ENCODE measurements at regions not wholly inside any gene's neighbourhood (a gene's known extent, or its start where the extent isn't known, plus 50 kb on each side); places are given as distances from the start of the nearest gene placed in this dataset.

- Histone ChIP-seq H4K5ac (ENCODE audit: insufficient read length, low read depth, low read length) (no peak overlapping the region), H2AK5ac (ENCODE audit: low read depth, low read length) (no peak overlapping the region), H3K79me2 (ENCODE audit: control insufficient read depth in 1 of 2, insufficient read depth in 2 of 2, low read length in 2 of 2) (no peaks in the 10 kb centered on the region), H3K18ac (ENCODE audit: extremely low read depth, low read length) (no peak overlapping the region), H2AFZ (ENCODE audit: low read length) (no peak overlapping the region), H3K4ac (replicated peaks; ENCODE audit: insufficient read length, low read depth, low read length) (no peak overlapping the region), H2BK15ac (ENCODE audit: low read length) (no peak overlapping the region), H3K56ac (replicated peaks; ENCODE audit: insufficient read length, low read depth, low read length) (no peak overlapping the region), H3K9ac (replicated peaks in 1 of 4; ENCODE audit: extremely low read depth in 1 of 4, low read depth in 3 of 4, low read length in 3 of 4) (no peak overlapping the region), H3K4me1 (replicated peaks in 1 of 4; ENCODE audit: control insufficient read depth in 3 of 4, insufficient read depth in 4 of 4, low read length in 3 of 4) (no peaks in the 10 kb centered on the region), H4K8ac (ENCODE audit: extremely low read depth, insufficient read depth, low read length) (no peak overlapping the region), H3K27ac (ENCODE audit: low read depth, low read length) (no peak overlapping the region), H3K14ac (ENCODE audit: insufficient read length) (no peak overlapping the region), H3K4me3 (ENCODE audit: extremely low read depth in 1 of 4, insufficient read depth in 2 of 4, low read depth in 3 of 4, low read length in 4 of 4) (no peak overlapping the region), H3K23ac (ENCODE audit: insufficient read length) (no peak overlapping the region), H2BK20ac (ENCODE audit: low read length) (no peak overlapping the region), H3K79me1 (ENCODE audit: low read depth, low read length) (no peaks in the 10 kb centered on the region), H2BK5ac (ENCODE audit: low read depth, low read length) (no peak overlapping the region), H2BK12ac (ENCODE audit: low read depth, low read length) (no peak overlapping the region), H3K23me2 (ENCODE audit: low read depth, low read length) (no peaks in the 10 kb centered on the region), H4K20me1 (replicated peaks in 1 of 2; ENCODE audit: control insufficient read depth in 1 of 2, insufficient read depth in 2 of 2, low read length in 2 of 2) (no peaks in the 10 kb centered on the region), H3K27me3 (replicated peaks in 1 of 4; ENCODE audit: control insufficient read depth in 3 of 4, extremely low read depth in 1 of 4, insufficient read depth in 3 of 4, low read length in 3 of 4) (no peaks in the 10 kb centered on the region), H4K91ac (replicated peaks; ENCODE audit: insufficient read length, low read length) (no peak overlapping the region), H3K36me3 (ENCODE audit: control insufficient read depth in 2 of 4, insufficient read depth in 4 of 4, low read length in 3 of 4) (no peaks in the 10 kb centered on the region), H2BK120ac (replicated peaks; ENCODE audit: low read depth, low read length) (no peak overlapping the region), H3K4me2 (ENCODE audit: insufficient read depth in 1 of 2, low read depth in 2 of 2, low read length in 2 of 2) (no peak overlapping the region), H3K9me3 (ENCODE audit: insufficient read depth in 2 of 2, low read depth in 1 of 2, low read length in 1 of 2) (no peaks in the 10 kb centered on the region)
- DNase-seq (ENCODE audit: low read depth in 1 of 2, low spot score in 2 of 2): no peak
- CTCF ChIA-PET (ENCODE audit: partially characterized antibody): interaction anchor here (0.9 kb wide), 1 partner anchor 262 kb away, joined by 3 read pairs; no protein-coding TSS in a partner anchor
- no peak for FAIRE-seq
- 91% methylated on average over 2 of the region's 2 CpGs; no CpG with 5 or more reads in 1 of the 2 experiments for WGBS, 2 experiments (ENCODE audit: extremely low coverage in 1 of 2, insufficient coverage in 1 of 2, insufficient read length in 1 of 2, insufficient replicate concordance in 2 of 2, low coverage in 1 of 2, low lambda C conversion rate in 2 of 2, missing lambda C conversion rate in 1 of 2)
- POLR2A ChIA-PET (ENCODE audit: partially characterized antibody): no interaction called here
- TF ChIP-seq GABPA (IDR thresholded peaks at IDR 0.05; ENCODE audit: borderline replicate concordance, insufficient read depth, low read length): no peak
- TF ChIP-seq TAF7 (optimal IDR thresholded peaks at IDR 0.05; ENCODE audit: borderline replicate concordance, low read depth, low read length): no peak
- no peak for TF ChIP-seq RFX5 (IDR thresholded peaks at IDR 0.05; ENCODE audit: borderline replicate concordance, low read depth, low read length)
- TF ChIP-seq CHD1 (IDR thresholded peaks at IDR 0.05; ENCODE audit: low read depth, low read length): no peak
- no peak for TF ChIP-seq USF2 (IDR thresholded peaks at IDR 0.05; ENCODE audit: low read length)
- TF ChIP-seq, protein P1, sequence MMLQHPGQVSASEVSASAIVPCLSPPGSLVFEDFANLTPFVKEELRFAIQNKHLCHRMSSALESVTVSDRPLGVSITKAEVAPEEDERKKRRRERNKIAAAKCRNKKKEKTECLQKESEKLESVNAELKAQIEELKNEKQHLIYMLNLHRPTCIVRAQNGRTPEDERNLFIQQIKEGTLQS (IDR thresholded peaks at IDR 0.05; ENCODE audit: insufficient read depth, low read depth, low read length): no peak
- TF ChIP-seq SP2 (IDR thresholded peaks at IDR 0.05; ENCODE audit: low read length): no peak
- TF ChIP-seq FOSL1 (IDR thresholded peaks at IDR 0.05; ENCODE audit: insufficient read depth, low read depth, low read length): no peak
- no peak for TF ChIP-seq CBX5 (IDR thresholded peaks at IDR 0.05; ENCODE audit: low read depth, low read length)
- TF ChIP-seq POLR2A (IDR thresholded peaks at IDR 0.05; ENCODE audit: control extremely low read depth in 1 of 2, low read depth in 2 of 2, low read length in 2 of 2): no peak
- TF ChIP-seq ATF2 (IDR thresholded peaks at IDR 0.05; ENCODE audit: low read length): no peak
These were observed 620.2 kb downstream of the KCNJ3 start for GRCh38 chr2:155318710-155319109.

Measured in H1 (cell line).